CD4-positive, CD25-positive, alpha-beta regulatory T cell (primary cell): ENCODE measurements at regions not wholly inside any gene's neighbourhood (a gene's known extent, or its start where the extent isn't known, plus 50 kb on each side); places are given as distances from the start of the nearest gene placed in this dataset.
"Not testable (repeated sequence)": the region's sequence is repeated elsewhere in the genome, so short reads cannot be mapped to it uniquely, and the experiment has no call there.

Source experiments
- ATAC-seq, 2 donors: fragments of 150-1000 bp; cut with Tn5 transposase; one replicate each; pipeline ENCODE4 v1.10.0; 2021; ENCODE audit warnings: low read depth in 2 of 2, moderate number of reproducible peaks in 2 of 2, moderate library complexity in 1 of 2
- DNase-seq, 3 donors: peaks; one replicate each; pipeline versions ENCODE4 v3.0.0 to v3.0.0-alpha.2; 2012 to 2022; ENCODE audit warnings: mixed read lengths in 1 of 3
- H3K27ac ChIP-seq: one replicate; pipeline ENCODE4 v1.7.0; 2013; ENCODE audit warnings: mild to moderate bottlenecking, low read length; ENCODE audit not compliant: insufficient read depth, poor library complexity, severe bottlenecking
- H3K27me3 ChIP-seq: one replicate; pipeline ENCODE4 v1.7.0; 2013; ENCODE audit warnings: low read length; ENCODE audit not compliant: control insufficient read depth, insufficient read depth
- H3K36me3 ChIP-seq: one replicate; pipeline ENCODE4 v1.7.0; 2013; ENCODE audit warnings: mild to moderate bottlenecking, low read length, moderate library complexity; ENCODE audit not compliant: control insufficient read depth, insufficient read depth
- H3K4me1 ChIP-seq: 2 replicates; pipeline ENCODE4 v1.7.0; 2013; ENCODE audit warnings: mild to moderate bottlenecking, low read length; ENCODE audit not compliant: insufficient read depth, control insufficient read depth, poor library complexity, severe bottlenecking
- H3K4me3 ChIP-seq: one replicate; pipeline ENCODE4 v1.7.0; 2013; ENCODE audit warnings: low read depth, mild to moderate bottlenecking, low read length, moderate library complexity
- H3K9me3 ChIP-seq, 2 experiments: 1 replicate in 1 of 2; 2 replicates in 1 of 2; pipeline ENCODE4 v1.7.0; 2013; ENCODE audit warnings: low read length in 2 of 2, mild to moderate bottlenecking in 1 of 2, moderate library complexity in 1 of 2; ENCODE audit not compliant: control insufficient read depth in 2 of 2
- H3K27ac Mint-ChIP-seq, 3 donors: one replicate each; pipeline ENCODE4 v1.8.0; 2020 to 2022; ENCODE audit warnings: mild to moderate bottlenecking in 3 of 3, mixed read lengths in 3 of 3, moderate library complexity in 2 of 3
- H3K27me3 Mint-ChIP-seq: one replicate; pipeline ENCODE4 v1.8.0; 2022; ENCODE audit warnings: mild to moderate bottlenecking, mixed read lengths
- H3K36me3 Mint-ChIP-seq: one replicate; pipeline ENCODE4 v1.8.0; 2020; ENCODE audit warnings: mixed read lengths
- H3K4me1 Mint-ChIP-seq, 4 donors: one replicate each; pipeline ENCODE4 v1.8.0; 2020 to 2022; ENCODE audit warnings: mixed read lengths in 4 of 4, mild to moderate bottlenecking in 1 of 4
- H3K4me3 Mint-ChIP-seq, 4 donors: one replicate each; pipeline ENCODE4 v1.8.0; 2020 to 2022; ENCODE audit warnings: mild to moderate bottlenecking in 4 of 4, mixed read lengths in 4 of 4, moderate library complexity in 3 of 4
- H3K9me3 Mint-ChIP-seq, 7 donors: one replicate each; pipeline ENCODE4 v1.8.0; 2020 to 2022; ENCODE audit warnings: mixed read lengths in 7 of 7, mild to moderate bottlenecking in 3 of 7, moderate library complexity in 2 of 7

DNA sequence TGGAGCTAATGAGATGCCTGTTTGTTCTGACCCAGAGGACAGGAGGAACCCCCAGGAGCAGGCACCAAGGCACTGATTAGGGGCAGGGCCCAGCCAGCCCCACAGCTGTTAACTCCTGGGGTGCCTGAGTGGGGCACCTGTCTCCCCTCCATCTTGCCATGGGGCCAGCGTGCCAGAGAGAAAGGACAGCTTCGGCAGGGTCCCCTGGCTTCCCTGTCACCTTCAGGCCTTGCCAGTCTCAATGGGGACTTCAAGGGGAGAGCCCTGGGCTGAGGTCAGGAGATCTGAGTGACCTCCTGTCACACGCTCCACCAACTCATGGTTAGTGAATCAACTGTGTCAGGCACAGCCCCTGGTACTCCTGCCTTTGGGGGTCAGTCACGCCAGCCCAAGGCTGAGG lies 152.7 kb upstream of the MVB12B start:
- H3K9me3 ChIP-seq = peaks cover 3 to 7% of the 10 kb centered on the region in 2 experiments
- Mint-ChIP-seq H3K4me3 (no peak overlapping the region), H3K36me3 (no peaks in the 10 kb centered on the region), H3K4me1 (no peaks in the 10 kb centered on the region), H3K27me3 (peaks cover 40% of the 10 kb centered on the region), H3K27ac (no peak overlapping the region), H3K9me3 (peaks cover 0 to 7% (median 4%) of the 10 kb centered on the region in 7 donors)
- H3K27ac ChIP-seq = no peak overlapping the region
- H3K4me3 ChIP-seq = no peak overlapping the region
- no peaks in the 10 kb centered on the region for H3K4me1 ChIP-seq
- H3K27me3 ChIP-seq = peaks cover 7% of the 10 kb centered on the region
- ATAC-seq (no peak), DNase-seq (no peak)
- H3K36me3 ChIP-seq = no peaks in the 10 kb centered on the region

DNA sequence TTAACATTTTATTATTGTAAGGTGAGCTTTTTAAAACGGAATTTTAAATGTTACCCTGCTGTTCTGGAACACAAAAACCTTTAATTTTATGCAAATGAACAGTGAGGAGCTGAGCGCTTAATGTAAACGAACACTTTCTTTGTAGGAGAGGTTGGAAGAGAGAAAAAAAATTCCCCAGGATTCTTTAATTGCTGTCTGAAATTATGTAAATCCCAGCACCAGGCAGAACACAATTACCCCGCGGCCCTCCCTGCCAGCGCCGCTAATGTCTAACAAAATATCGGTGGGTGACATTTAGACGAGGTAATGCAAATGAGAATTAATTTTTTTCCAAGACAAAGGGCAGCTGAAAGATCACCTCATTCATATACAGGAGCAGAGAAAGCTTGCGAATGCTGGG lies 143.4 kb upstream of the MVB12B start:
- no peaks in the 10 kb centered on the region for H3K36me3 ChIP-seq
- Mint-ChIP-seq H3K9me3 (peaks cover 0 to 17% (median 4%) of the 10 kb centered on the region in 7 donors), H3K4me1 (no peaks in the 10 kb centered on the region), H3K4me3 (no peak overlapping the region), H3K27ac (no peak overlapping the region), H3K36me3 (peaks cover 8% of the 10 kb centered on the region), H3K27me3 (peaks cover 50% of the 10 kb centered on the region)
- DNase-seq (no peak), ATAC-seq (no peak)
- peaks cover 31% of the 10 kb centered on the region for H3K27me3 ChIP-seq
- no peak overlapping the region for H3K27ac ChIP-seq
- H3K4me3 ChIP-seq = no peak overlapping the region
- H3K9me3 ChIP-seq = peaks cover 4 to 6% of the 10 kb centered on the region in 2 experiments
- H3K4me1 ChIP-seq = no peaks in the 10 kb centered on the region

DNA sequence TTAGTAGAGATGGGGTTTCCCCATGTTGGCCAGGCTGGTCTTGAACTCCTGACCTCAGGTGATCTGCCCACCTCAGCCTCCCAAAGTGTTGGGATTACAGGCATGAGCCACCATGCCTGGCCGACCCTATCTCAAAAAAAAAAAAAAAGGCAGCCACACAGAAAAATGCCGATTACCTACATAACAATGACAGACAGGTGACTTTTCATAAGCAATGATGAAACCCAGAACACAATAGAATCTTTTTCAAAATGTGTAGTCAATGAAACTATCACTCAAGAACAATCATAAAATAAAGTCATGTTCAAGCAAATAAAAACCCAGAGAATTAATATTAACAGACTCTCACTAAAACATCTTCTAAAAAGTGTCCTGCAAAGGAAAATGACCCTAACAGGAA lies 135.6 kb upstream of the MVB12B start:
- not testable (repeated sequence) for H3K36me3 ChIP-seq, H3K36me3 Mint-ChIP-seq, ATAC-seq, H3K4me1 ChIP-seq, H3K9me3 ChIP-seq, DNase-seq, H3K4me3 ChIP-seq, H3K9me3 Mint-ChIP-seq, H3K27ac ChIP-seq, H3K27ac Mint-ChIP-seq, H3K4me3 Mint-ChIP-seq, H3K4me1 Mint-ChIP-seq
- H3K27me3 ChIP-seq = peaks cover 14% of the 10 kb centered on the region
- H3K27me3 Mint-ChIP-seq = peaks cover 40% of the 10 kb centered on the region

DNA sequence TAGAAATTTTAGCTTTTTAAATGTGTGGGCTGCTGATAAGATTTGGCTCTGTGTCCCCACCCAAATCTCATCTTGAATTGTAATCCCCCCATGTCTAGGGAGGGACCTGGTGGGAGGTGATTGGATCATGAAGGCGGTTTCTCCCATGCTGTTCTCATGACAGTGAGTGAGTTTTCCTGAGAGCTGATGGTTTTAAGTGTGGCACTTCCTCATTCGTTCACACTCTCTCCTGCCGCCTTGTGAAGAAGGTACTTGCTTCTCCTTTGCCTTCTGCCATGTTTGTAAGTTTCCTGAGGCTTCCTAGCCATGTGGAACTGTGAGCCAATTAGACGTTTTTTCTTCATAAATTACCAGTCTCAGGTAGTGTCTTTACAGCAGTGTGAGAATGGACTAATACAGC lies 127.8 kb upstream of the MVB12B start:
- Mint-ChIP-seq H3K27me3 (peaks cover 27% of the 10 kb centered on the region), H3K27ac (no peak overlapping the region), H3K9me3 (peaks cover 0 to 2% (median 0%) of the 10 kb centered on the region in 7 donors), H3K4me3 (no peak overlapping the region), H3K36me3 (no peaks in the 10 kb centered on the region), H3K4me1 (no peaks in the 10 kb centered on the region)
- H3K27ac ChIP-seq = no peak overlapping the region
- ATAC-seq (no peak), DNase-seq (no peak)
- H3K4me1 ChIP-seq = no peaks in the 10 kb centered on the region
- H3K27me3 ChIP-seq = peaks cover 14% of the 10 kb centered on the region
- H3K36me3 ChIP-seq = no peaks in the 10 kb centered on the region
- H3K4me3 ChIP-seq = no peak overlapping the region
- peaks cover 0 to 3% of the 10 kb centered on the region in 2 experiments for H3K9me3 ChIP-seq

DNA sequence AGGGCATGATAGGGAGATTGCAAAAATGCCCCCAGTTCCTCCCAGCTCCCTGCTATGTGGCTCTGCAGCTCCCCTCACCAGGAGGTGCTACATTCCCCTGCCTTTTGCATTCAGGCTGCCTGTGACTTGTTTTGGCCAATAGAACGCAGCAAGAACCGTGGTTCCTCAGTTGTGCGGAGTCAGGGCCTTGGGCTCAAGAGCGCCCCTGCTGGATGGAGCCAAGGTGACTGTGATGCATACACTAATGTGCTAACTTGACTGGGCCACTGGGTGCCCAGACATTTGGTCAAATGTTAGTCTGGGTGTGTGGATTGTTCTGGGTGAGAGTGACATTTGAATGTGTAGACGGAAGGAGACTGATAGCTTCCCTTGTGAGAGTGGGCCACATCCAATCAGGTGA lies 123.3 kb upstream of the MVB12B start:
- Mint-ChIP-seq H3K9me3 (peaks cover 0 to 2% (median 0%) of the 10 kb centered on the region in 7 donors), H3K4me1 (no peaks in the 10 kb centered on the region), H3K27ac (no peak overlapping the region), H3K4me3 (no peak overlapping the region), H3K36me3 (no peaks in the 10 kb centered on the region), H3K27me3 (peaks cover 18% of the 10 kb centered on the region)
- ATAC-seq (no peak), DNase-seq (no peak)
- Histone ChIP-seq H3K4me3 (no peak overlapping the region), H3K4me1 (no peaks in the 10 kb centered on the region), H3K9me3 (peaks cover 0 to 3% of the 10 kb centered on the region in 2 experiments), H3K27ac (no peak overlapping the region), H3K27me3 (peaks cover 6% of the 10 kb centered on the region), H3K36me3 (no peaks in the 10 kb centered on the region)

DNA sequence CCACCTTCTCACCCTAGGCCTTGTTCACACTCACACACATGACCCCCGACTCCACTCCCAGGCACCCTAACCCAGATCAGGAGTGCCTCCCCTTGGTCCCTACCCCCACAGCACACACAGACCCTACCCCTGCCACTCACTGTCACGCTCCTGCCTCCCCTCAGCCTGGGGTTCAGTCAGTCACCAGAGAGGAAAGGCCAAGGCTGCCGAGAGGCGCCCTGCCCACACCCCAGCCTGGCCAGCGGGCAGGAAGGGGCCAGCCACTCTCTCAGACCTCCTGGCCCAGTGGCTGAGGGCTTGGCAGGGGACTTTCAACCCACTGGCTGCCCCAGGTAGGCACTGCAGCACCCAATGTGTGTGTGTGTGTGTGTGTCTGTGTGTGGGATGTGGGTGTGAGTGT lies 122.4 kb upstream of the MVB12B start:
- H3K27me3 ChIP-seq = peaks cover 4% of the 10 kb centered on the region
- no peak overlapping the region for H3K4me3 ChIP-seq
- Mint-ChIP-seq H3K4me1 (no peaks in the 10 kb centered on the region), H3K27ac (no peak overlapping the region), H3K27me3 (peaks cover 24% of the 10 kb centered on the region), H3K36me3 (no peaks in the 10 kb centered on the region), H3K4me3 (no peak overlapping the region), H3K9me3 (peaks cover 0 to 2% (median 0%) of the 10 kb centered on the region in 7 donors)
- no peaks in the 10 kb centered on the region for H3K36me3 ChIP-seq
- DNase-seq (no peak), ATAC-seq (no peak)
- peaks cover 0 to 3% of the 10 kb centered on the region in 2 experiments for H3K9me3 ChIP-seq
- H3K27ac ChIP-seq = no peak overlapping the region
- no peaks in the 10 kb centered on the region for H3K4me1 ChIP-seq

DNA sequence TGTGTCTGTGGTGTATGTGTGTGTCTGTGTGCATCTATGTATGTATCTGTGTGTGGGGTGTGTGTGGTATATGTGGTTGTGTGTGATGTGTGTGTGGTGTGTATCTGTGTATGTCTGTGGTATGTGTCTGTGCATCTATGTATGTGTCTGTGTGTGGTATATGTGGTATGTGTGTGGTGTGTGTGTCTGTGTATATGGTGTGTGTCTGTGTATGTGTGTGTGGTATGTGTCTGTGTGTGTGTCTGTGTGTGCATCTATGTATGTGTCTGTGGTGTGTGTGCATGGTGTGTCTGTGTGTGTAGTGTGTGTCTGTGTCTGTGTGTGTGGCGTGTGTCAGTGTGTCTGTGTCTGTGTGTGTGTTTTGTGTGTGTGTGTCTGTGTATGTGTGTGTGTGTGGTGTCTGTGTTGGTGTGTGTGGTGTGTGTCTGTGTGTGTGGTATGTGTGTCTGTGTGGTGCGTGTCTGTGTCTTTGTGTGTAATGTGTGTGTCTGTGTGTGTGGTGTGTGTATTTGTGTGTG lies 121.9 kb upstream of the MVB12B start:
- Histone ChIP-seq H3K4me1 (no peaks in the 10 kb centered on the region), H3K9me3 (peaks cover 0 to 3% of the 10 kb centered on the region in 2 experiments), H3K27ac (no peak overlapping the region), H3K27me3 (peaks cover 5% of the 10 kb centered on the region), H3K36me3 (no peaks in the 10 kb centered on the region), H3K4me3 (no peak overlapping the region)
- Mint-ChIP-seq H3K36me3 (no peaks in the 10 kb centered on the region), H3K4me1 (no peaks in the 10 kb centered on the region), H3K4me3 (no peak overlapping the region), H3K9me3 (peaks cover 0 to 2% (median 0%) of the 10 kb centered on the region in 7 donors), H3K27me3 (peaks cover 24% of the 10 kb centered on the region), H3K27ac (no peak overlapping the region)
- ATAC-seq = no peak
- no peak for DNase-seq

DNA sequence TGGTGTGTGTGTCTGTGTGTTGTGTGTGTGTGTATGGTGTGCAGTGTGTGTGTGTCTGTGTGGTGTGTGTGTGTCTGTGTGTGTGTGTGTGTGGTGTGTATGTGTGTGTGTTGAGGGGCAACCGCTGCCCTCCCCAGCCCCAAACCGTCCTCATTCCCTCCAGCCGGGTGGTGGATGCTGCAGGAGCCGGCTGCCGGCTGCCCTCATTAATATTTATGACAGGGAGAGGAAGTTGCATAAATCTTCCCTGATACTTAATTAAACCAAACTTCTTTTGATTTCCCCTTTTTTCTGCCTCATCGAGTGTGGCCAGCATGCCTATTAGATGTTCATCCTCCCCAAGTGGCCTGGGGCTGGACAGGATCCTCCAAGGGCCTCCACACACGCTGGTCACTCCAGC lies 121.4 kb upstream of the MVB12B start:
- Histone ChIP-seq H3K4me3 (no peak overlapping the region), H3K27ac (no peak overlapping the region), H3K9me3 (peaks cover 0 to 3% of the 10 kb centered on the region in 2 experiments), H3K36me3 (no peaks in the 10 kb centered on the region), H3K4me1 (no peaks in the 10 kb centered on the region), H3K27me3 (peaks cover 5% of the 10 kb centered on the region)
- Mint-ChIP-seq H3K9me3 (peaks cover 0 to 2% (median 0%) of the 10 kb centered on the region in 7 donors), H3K4me3 (no peak overlapping the region), H3K27ac (no peak overlapping the region), H3K36me3 (no peaks in the 10 kb centered on the region), H3K27me3 (peaks cover 22% of the 10 kb centered on the region), H3K4me1 (no peaks in the 10 kb centered on the region)
- ATAC-seq = no peak
- no peak for DNase-seq
